SK-N-MC (cell line): ENCODE measurements at regions not wholly inside any gene's neighbourhood (a gene's known extent, or its start where the extent isn't known, plus 50 kb on each side); places are given as distances from the start of the nearest gene placed in this dataset.

Source experiments
- EZH2 ChIP-seq: fragments of 200-600 bp; sonication (generic); IDR thresholded peaks from one replicate; pipeline ENCODE4 v1.6.1; 2017; ENCODE audit warnings: antibody characterized with exemption
- FOXP2 ChIP-seq: optimal IDR thresholded peaks from 2 replicates; pipeline ENCODE3; 2011; ENCODE audit warnings: mild to moderate bottlenecking, moderate library complexity; ENCODE audit not compliant: insufficient read depth; ENCODE audit errors: extremely low read length, control extremely low read depth
- POLR2AphosphoS5 ChIP-seq: IDR thresholded peaks from 2 replicates; pipeline ENCODE4 v1.6.1; 2012; ENCODE audit warnings: mild to moderate bottlenecking, low read depth, low read length, borderline replicate concordance

DNA sequence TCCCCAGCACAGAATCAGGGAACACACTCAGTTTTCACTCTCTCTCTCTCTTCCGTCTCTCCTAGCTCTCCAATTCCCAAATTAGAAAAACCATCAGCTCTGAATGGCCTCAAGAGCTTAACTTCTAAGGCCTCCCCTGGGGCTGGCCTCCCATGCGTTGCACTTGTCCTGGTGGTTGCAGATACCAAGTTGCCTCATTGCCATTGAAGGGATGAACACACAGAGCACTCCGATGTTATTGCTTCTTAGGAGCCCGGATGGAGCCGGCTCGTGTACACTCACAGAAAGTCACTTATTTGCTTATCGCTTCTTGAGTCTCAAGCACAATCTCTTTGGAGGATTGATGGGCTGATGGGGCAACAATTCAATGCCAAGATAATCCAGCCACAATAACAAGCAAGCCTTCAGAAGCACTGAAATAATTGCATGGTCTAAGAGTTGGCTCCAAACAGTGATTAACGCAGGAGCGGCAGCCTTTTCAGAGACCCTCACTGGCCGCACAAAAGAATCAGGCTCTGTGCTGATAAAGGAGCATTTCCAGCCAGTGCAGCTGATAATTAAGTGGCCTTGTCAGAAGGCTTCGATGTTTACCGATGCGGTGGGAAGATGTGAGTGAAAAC lies 175.8 kb upstream of the TMEM132C start:
- no peak for TF ChIP-seq POLR2AphosphoS5
- no peak for TF ChIP-seq EZH2
- TF ChIP-seq FOXP2, result no peak
